ENCODE measurements at regions not wholly inside any gene's neighbourhood (a gene's known extent, or its start where the extent isn't known, plus 50 kb on each side); places are given as distances from the start of the nearest gene placed in this dataset.

DNA sequence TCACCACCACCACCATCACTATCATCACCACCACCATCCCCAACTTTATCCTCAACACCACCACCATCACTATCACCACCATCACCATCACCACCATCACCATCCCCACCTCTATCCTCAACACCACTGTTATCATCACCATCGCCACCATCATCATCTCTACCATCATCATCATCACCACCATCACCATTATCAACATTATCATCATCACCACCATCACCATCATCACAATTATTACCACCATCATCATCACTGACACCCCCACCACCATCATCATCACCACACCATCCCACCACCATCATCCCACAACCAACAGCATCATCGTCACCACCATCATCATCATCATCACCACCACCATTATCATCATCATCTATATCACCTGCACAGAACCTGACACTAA lies 188.4 kb upstream of the PWP1 start:
- TF ChIP-seq CTCF (IDR thresholded peaks at IDR 0.05; ENCODE audit: insufficient read depth, low read length, poor library complexity, severe bottlenecking), result no peak
- no peak for TF ChIP-seq EZH2phosphoT487 (conservative IDR thresholded peaks at IDR 0.05; ENCODE audit: low read length)

Data from SU-DHL-6 (cell line).